SK-N-SH treated with all-trans-retinoic acid at 6 μM for 48 hours (cell line): ENCODE measurements at regions not wholly inside any gene's neighbourhood (a gene's known extent, or its start where the extent isn't known, plus 50 kb on each side); places are given as distances from the start of the nearest gene placed in this dataset.

Experiments
- TF ChIP-seq, protein P1 (sequence below): fragments of 250-450 bp; sonication (Bioruptor Pico); IDR thresholded peaks from 2 replicates; pipeline ENCODE4 v1.8.0; 2020; ENCODE audit warnings: mild to moderate bottlenecking, moderate library complexity, borderline replicate concordance
- TF ChIP-seq, protein P2 (sequence below): fragments of 250-450 bp; sonication (Bioruptor Pico); IDR thresholded peaks from 2 replicates; pipeline ENCODE4 v1.5.1; 2021; ENCODE audit warnings: mild to moderate bottlenecking, moderate library complexity

DNA sequence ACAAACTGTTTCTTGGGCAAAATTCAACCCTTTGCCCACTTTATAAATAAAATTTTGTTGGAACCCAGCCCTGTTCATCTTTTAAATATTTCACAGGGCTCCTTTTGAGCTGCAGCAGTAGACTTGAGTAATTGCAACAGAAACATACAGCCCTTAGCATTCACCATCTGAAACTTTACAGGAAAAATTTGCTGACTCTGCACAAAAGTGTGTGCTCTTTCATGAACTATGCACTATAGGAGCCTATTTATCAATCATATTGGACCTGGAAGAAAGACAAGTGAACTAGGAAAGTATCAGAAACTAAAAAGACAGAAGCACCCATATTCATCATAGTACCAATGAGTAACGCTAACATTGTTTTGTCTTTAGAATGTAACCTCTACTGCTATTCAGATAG is 406.9 kb upstream of the SLC10A2 start:
- TF ChIP-seq, protein P1, sequence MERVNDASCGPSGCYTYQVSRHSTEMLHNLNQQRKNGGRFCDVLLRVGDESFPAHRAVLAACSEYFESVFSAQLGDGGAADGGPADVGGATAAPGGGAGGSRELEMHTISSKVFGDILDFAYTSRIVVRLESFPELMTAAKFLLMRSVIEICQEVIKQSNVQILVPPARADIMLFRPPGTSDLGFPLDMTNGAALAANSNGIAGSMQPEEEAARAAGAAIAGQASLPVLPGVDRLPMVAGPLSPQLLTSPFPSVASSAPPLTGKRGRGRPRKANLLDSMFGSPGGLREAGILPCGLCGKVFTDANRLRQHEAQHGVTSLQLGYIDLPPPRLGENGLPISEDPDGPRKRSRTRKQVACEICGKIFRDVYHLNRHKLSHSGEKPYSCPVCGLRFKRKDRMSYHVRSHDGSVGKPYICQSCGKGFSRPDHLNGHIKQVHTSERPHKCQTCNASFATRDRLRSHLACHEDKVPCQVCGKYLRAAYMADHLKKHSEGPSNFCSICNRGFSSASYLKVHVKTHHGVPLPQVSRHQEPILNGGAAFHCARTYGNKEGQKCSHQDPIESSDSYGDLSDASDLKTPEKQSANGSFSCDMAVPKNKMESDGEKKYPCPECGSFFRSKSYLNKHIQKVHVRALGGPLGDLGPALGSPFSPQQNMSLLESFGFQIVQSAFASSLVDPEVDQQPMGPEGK (CRISPR knock-in tag): no peak
- TF ChIP-seq, protein P2, sequence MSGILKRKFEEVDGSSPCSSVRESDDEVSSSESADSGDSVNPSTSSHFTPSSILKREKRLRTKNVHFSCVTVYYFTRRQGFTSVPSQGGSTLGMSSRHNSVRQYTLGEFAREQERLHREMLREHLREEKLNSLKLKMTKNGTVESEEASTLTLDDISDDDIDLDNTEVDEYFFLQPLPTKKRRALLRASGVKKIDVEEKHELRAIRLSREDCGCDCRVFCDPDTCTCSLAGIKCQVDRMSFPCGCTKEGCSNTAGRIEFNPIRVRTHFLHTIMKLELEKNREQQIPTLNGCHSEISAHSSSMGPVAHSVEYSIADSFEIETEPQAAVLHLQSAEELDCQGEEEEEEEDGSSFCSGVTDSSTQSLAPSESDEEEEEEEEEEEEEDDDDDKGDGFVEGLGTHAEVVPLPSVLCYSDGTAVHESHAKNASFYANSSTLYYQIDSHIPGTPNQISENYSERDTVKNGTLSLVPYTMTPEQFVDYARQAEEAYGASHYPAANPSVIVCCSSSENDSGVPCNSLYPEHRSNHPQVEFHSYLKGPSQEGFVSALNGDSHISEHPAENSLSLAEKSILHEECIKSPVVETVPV: no peak
